ENCODE measurements at regions not wholly inside any gene's neighbourhood (a gene's known extent, or its start where the extent isn't known, plus 50 kb on each side); places are given as distances from the start of the nearest gene placed in this dataset.

- no peak for ATAC-seq
- TF ChIP-seq ZNF565 (CRISPR knock-in tag; conservative IDR thresholded peaks at IDR 0.05; ENCODE audit: low read depth) (no peak), OSR1 (CRISPR knock-in tag; IDR thresholded peaks at IDR 0.05) (no peak), ZFP3 (CRISPR knock-in tag; IDR thresholded peaks at IDR 0.05) (no peak), ZC3H10 (CRISPR knock-in tag; IDR thresholded peaks at IDR 0.05) (no peak), ZNF70 (CRISPR knock-in tag; IDR thresholded peaks at IDR 0.05) (no peak), CSRNP3 (CRISPR knock-in tag; IDR thresholded peaks at IDR 0.05) (no peak)
- TF ChIP-seq, protein P1, sequence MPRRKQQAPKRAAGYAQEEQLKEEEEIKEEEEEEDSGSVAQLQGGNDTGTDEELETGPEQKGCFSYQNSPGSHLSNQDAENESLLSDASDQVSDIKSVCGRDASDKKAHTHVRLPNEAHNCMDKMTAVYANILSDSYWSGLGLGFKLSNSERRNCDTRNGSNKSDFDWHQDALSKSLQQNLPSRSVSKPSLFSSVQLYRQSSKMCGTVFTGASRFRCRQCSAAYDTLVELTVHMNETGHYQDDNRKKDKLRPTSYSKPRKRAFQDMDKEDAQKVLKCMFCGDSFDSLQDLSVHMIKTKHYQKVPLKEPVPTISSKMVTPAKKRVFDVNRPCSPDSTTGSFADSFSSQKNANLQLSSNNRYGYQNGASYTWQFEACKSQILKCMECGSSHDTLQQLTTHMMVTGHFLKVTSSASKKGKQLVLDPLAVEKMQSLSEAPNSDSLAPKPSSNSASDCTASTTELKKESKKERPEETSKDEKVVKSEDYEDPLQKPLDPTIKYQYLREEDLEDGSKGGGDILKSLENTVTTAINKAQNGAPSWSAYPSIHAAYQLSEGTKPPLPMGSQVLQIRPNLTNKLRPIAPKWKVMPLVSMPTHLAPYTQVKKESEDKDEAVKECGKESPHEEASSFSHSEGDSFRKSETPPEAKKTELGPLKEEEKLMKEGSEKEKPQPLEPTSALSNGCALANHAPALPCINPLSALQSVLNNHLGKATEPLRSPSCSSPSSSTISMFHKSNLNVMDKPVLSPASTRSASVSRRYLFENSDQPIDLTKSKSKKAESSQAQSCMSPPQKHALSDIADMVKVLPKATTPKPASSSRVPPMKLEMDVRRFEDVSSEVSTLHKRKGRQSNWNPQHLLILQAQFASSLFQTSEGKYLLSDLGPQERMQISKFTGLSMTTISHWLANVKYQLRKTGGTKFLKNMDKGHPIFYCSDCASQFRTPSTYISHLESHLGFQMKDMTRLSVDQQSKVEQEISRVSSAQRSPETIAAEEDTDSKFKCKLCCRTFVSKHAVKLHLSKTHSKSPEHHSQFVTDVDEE (CRISPR knock-in tag; IDR thresholded peaks at IDR 0.05): no peak
Observed at GRCh38 chr2:2887772-2888387, 489.7 kb downstream of the EIPR1 start.

GRCh38 chr2:2886922-2887321 lies 490.7 kb downstream of the EIPR1 start:
- no peak for ATAC-seq
- TF ChIP-seq TOX (CRISPR knock-in tag; IDR thresholded peaks at IDR 0.05; ENCODE audit: borderline replicate concordance) (no peak), ZC3H10 (CRISPR knock-in tag; IDR thresholded peaks at IDR 0.05) (no peak), ARNTL (CRISPR knock-in tag; IDR thresholded peaks at IDR 0.05; ENCODE audit: borderline replicate concordance, low read depth) (no peak), SNAI2 (CRISPR knock-in tag; IDR thresholded peaks at IDR 0.05) (no peak)

- no peak for TF ChIP-seq PPARA (CRISPR knock-in tag; IDR thresholded peaks at IDR 0.05; ENCODE audit: borderline replicate concordance)
- no peak for TF ChIP-seq RARB (CRISPR knock-in tag; IDR thresholded peaks at IDR 0.05)
- TF ChIP-seq GLIS3 (CRISPR knock-in tag; IDR thresholded peaks at IDR 0.05): no peak
- no peak for TF ChIP-seq POU6F1 (CRISPR knock-in tag; IDR thresholded peaks at IDR 0.05; ENCODE audit: borderline replicate concordance, low read depth)
- no peak for TF ChIP-seq TCF4 (CRISPR knock-in tag; IDR thresholded peaks at IDR 0.05; ENCODE audit: borderline replicate concordance)
- TF ChIP-seq BACH2 (CRISPR knock-in tag; IDR thresholded peaks at IDR 0.05; ENCODE audit: borderline replicate concordance): no peak
- TF ChIP-seq ZFP30 (CRISPR knock-in tag; IDR thresholded peaks at IDR 0.05): no peak
- no peak for TF ChIP-seq TOX (CRISPR knock-in tag; IDR thresholded peaks at IDR 0.05; ENCODE audit: borderline replicate concordance)
- TF ChIP-seq, protein P2, sequence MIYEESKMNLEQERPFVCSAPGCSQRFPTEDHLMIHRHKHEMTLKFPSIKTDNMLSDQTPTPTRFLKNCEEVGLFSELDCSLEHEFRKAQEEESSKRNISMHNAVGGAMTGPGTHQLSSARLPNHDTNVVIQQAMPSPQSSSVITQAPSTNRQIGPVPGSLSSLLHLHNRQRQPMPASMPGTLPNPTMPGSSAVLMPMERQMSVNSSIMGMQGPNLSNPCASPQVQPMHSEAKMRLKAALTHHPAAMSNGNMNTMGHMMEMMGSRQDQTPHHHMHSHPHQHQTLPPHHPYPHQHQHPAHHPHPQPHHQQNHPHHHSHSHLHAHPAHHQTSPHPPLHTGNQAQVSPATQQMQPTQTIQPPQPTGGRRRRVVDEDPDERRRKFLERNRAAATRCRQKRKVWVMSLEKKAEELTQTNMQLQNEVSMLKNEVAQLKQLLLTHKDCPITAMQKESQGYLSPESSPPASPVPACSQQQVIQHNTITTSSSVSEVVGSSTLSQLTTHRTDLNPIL (CRISPR knock-in tag; IDR thresholded peaks at IDR 0.05; ENCODE audit: low read depth): no peak
- TF ChIP-seq, protein P1 (CRISPR knock-in tag; IDR thresholded peaks at IDR 0.05): no peak
- no peak for TF ChIP-seq ZNF8 (CRISPR knock-in tag; IDR thresholded peaks at IDR 0.05)
- no peak for TF ChIP-seq ARNTL (CRISPR knock-in tag; IDR thresholded peaks at IDR 0.05; ENCODE audit: borderline replicate concordance, low read depth)
- TF ChIP-seq ZC3H10 (CRISPR knock-in tag; IDR thresholded peaks at IDR 0.05): no peak
- ATAC-seq: no peak
Observed at GRCh38 chr2:2881499-2881898, 496.1 kb downstream of the EIPR1 start.

Measured in SK-N-SH treated with all-trans-retinoic acid at 6 μM for 48 hours (cell line).